PFSK-1 (cell line): ENCODE measurements at regions not wholly inside any gene's neighbourhood (a gene's known extent, or its start where the extent isn't known, plus 50 kb on each side); places are given as distances from the start of the nearest gene placed in this dataset.

ENCODE experiments used
- FOXP2 ChIP-seq: optimal IDR thresholded peaks from 2 replicates; pipeline ENCODE3; 2011; ENCODE audit warnings: borderline replicate concordance, control low read depth, inconsistent platforms; ENCODE audit not compliant: insufficient read depth; ENCODE audit errors: extremely low read length, extremely low read depth
- POLR2AphosphoS5 ChIP-seq: IDR thresholded peaks from 2 replicates; pipeline ENCODE4 v1.6.1; 2012; ENCODE audit warnings: low read depth, mild to moderate bottlenecking, control low read depth, low read length, moderate library complexity
- REST ChIP-seq, 2 experiments: IDR thresholded peaks; 2 replicates each; pipeline versions ENCODE4 v1.6.1 to v1.8.0; 2011 to 2012; ENCODE audit warnings: low read depth in 2 of 2, low read length in 2 of 2, control low read depth in 1 of 2, inconsistent platforms in 1 of 2, mild to moderate bottlenecking in 1 of 2, moderate library complexity in 1 of 2; ENCODE audit not compliant: insufficient read depth in 1 of 2
- SIN3A ChIP-seq: IDR thresholded peaks from 2 replicates; pipeline ENCODE4 v1.6.1; 2012; ENCODE audit warnings: mild to moderate bottlenecking, low read length, moderate library complexity, borderline replicate concordance; ENCODE audit not compliant: insufficient read depth
- TAF1 ChIP-seq: IDR thresholded peaks from 2 replicates; pipeline ENCODE4 v1.6.1; 2012; ENCODE audit warnings: low read length, control low read depth, borderline replicate concordance; ENCODE audit not compliant: insufficient read depth

- TF ChIP-seq POLR2AphosphoS5 (no peak), SIN3A (no peak)
Observed at GRCh38 chr7:17075601-17076255, 193.9 kb upstream of the AGR3 start.

- no peak for TF ChIP-seq SIN3A
- TF ChIP-seq REST (IDR thresholded peaks at IDR 0.05; ENCODE audit: insufficient read depth in 1 of 2, low read depth in 2 of 2, low read length in 2 of 2): no peak
- no peak for TF ChIP-seq POLR2AphosphoS5
- no peak for TF ChIP-seq FOXP2
- TF ChIP-seq TAF1: no peak
Observed at GRCh38 chr7:17078298-17078697, 196.5 kb upstream of the AGR3 start.

- TF ChIP-seq SIN3A: no peak
- TF ChIP-seq POLR2AphosphoS5: no peak
- TF ChIP-seq TAF1: no peak
- TF ChIP-seq REST (IDR thresholded peaks at IDR 0.05; ENCODE audit: insufficient read depth in 1 of 2, low read depth in 2 of 2, low read length in 2 of 2): no peak
- no peak for TF ChIP-seq FOXP2
Observed at GRCh38 chr7:17083392-17084165, 201.8 kb upstream of the AGR3 start.

- TF ChIP-seq TAF1 (no peak), REST (IDR thresholded peaks at IDR 0.05; ENCODE audit: insufficient read depth in 1 of 2, low read depth in 2 of 2, low read length in 2 of 2) (no peak), FOXP2 (no peak), POLR2AphosphoS5 (no peak), SIN3A (no peak)
Observed at GRCh38 chr7:17084166-17084475, 202.3 kb upstream of the AGR3 start.

GRCh38 chr7:17085186-17085585 lies 203.4 kb upstream of the AGR3 start:
- no peak for TF ChIP-seq REST (IDR thresholded peaks at IDR 0.05; ENCODE audit: insufficient read depth in 1 of 2, low read depth in 2 of 2, low read length in 2 of 2)
- no peak for TF ChIP-seq FOXP2
- TF ChIP-seq SIN3A: no peak
- TF ChIP-seq POLR2AphosphoS5: no peak
- no peak for TF ChIP-seq TAF1
